SK-N-SH treated with all-trans-retinoic acid at 6 μM for 48 hours (cell line): ENCODE measurements at regions not wholly inside any gene's neighbourhood (a gene's known extent, or its start where the extent isn't known, plus 50 kb on each side); places are given as distances from the start of the nearest gene placed in this dataset.

Experiments used
- BACH2 ChIP-seq: fragments of 250-450 bp; sonication (Bioruptor Pico); IDR thresholded peaks from 2 replicates; pipeline ENCODE4 v1.9.0; 2021; ENCODE audit warnings: mild to moderate bottlenecking, borderline replicate concordance
- CREB5 ChIP-seq: fragments of 250-450 bp; sonication (Bioruptor Pico); IDR thresholded peaks from 2 replicates; pipeline ENCODE4 v1.5.1; 2020; ENCODE audit warnings: low read depth, mild to moderate bottlenecking, moderate library complexity
- CSDC2 ChIP-seq: fragments of 250-450 bp; sonication (Bioruptor Pico); IDR thresholded peaks from 2 replicates; pipeline ENCODE4 v1.5.0; 2020; ENCODE audit warnings: mild to moderate bottlenecking, moderate library complexity
- GLIS3 ChIP-seq: fragments of 250-450 bp; sonication (Bioruptor Pico); IDR thresholded peaks from 2 replicates; pipeline ENCODE4 v1.5.0; 2020; ENCODE audit warnings: mild to moderate bottlenecking, moderate library complexity
- OSR1 ChIP-seq: fragments of 250-450 bp; sonication (Bioruptor Pico); IDR thresholded peaks from 2 replicates; pipeline ENCODE4 v1.8.0; 2022; ENCODE audit warnings: moderate library complexity, mild to moderate bottlenecking, inconsistent platforms
- PPARA ChIP-seq: fragments of 250-450 bp; sonication (Bioruptor Pico); IDR thresholded peaks from 2 replicates; pipeline ENCODE4 v1.5.0; 2020; ENCODE audit warnings: mild to moderate bottlenecking, borderline replicate concordance
- RARB ChIP-seq: fragments of 250-450 bp; sonication (Bioruptor Pico); IDR thresholded peaks from 2 replicates; pipeline ENCODE4 v1.8.0; 2021; ENCODE audit warnings: mild to moderate bottlenecking, moderate library complexity
- TCF4 ChIP-seq: fragments of 250-450 bp; sonication (Bioruptor Pico); IDR thresholded peaks from 2 replicates; pipeline ENCODE4 v1.8.0; 2021; ENCODE audit warnings: mild to moderate bottlenecking, moderate library complexity, borderline replicate concordance
- ZC3H10 ChIP-seq: fragments of 250-450 bp; sonication (Bioruptor Pico); IDR thresholded peaks from 2 replicates; pipeline ENCODE4 v1.5.1; 2021; ENCODE audit warnings: mild to moderate bottlenecking, moderate library complexity
- ZFP3 ChIP-seq: fragments of 250-450 bp; sonication (Bioruptor Pico); IDR thresholded peaks from 2 replicates; pipeline ENCODE4 v1.5.0; 2020; ENCODE audit warnings: mild to moderate bottlenecking, moderate library complexity
- ZFP30 ChIP-seq: fragments of 450-650 bp; formaldehyde crosslinking; IDR thresholded peaks from 2 replicates; pipeline ENCODE4 v1.5.0; 2022; ENCODE audit warnings: mild to moderate bottlenecking, moderate library complexity
- TF ChIP-seq, protein P1 (sequence below): fragments of 250-450 bp; sonication (Bioruptor Pico); IDR thresholded peaks from 2 replicates; pipeline ENCODE4 v1.5.1; 2021; ENCODE audit warnings: mild to moderate bottlenecking, moderate library complexity
- TF ChIP-seq, protein P2 (sequence below): fragments of 250-450 bp; sonication (Bioruptor Pico); IDR thresholded peaks from 2 replicates; pipeline ENCODE4 v1.5.0; 2020; ENCODE audit warnings: mild to moderate bottlenecking, moderate library complexity

DNA sequence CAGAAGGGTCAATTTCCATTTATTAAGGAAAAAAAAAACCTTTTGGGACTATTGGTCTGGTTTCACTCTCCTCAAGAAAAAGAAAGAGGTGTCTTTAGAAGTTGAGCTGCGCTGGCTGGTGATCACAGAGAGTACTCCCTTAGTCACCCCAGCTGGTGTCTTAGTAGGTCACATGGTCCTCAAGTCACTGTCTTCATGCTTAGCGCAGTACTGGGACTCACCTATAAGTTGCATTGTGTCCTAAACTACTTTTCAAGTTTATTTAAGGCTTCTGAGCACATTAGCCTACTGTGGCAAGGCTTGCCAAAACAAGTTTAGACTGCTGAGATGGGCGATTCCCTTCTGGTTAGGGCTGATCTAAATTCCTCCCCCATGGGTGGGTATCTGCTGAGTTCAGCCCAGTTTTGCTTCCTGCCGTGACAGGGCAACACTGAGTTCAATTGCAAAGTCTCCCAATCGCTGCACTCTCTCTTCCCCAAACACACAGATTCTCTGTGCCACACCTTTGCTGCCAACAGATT is 824.9 kb upstream of the CRIM1 start:
- TF ChIP-seq CREB5 (CRISPR knock-in tag) (no peak), GLIS3 (CRISPR knock-in tag) (no peak), PPARA (CRISPR knock-in tag) (no peak), ZFP3 (CRISPR knock-in tag) (no peak), TCF4 (no peak), ZFP30 (no peak), OSR1 (no peak), BACH2 (CRISPR knock-in tag) (no peak), ZC3H10 (CRISPR knock-in tag) (no peak), RARB (CRISPR knock-in tag) (no peak), CSDC2 (CRISPR knock-in tag) (no peak)
- TF ChIP-seq, protein P1, sequence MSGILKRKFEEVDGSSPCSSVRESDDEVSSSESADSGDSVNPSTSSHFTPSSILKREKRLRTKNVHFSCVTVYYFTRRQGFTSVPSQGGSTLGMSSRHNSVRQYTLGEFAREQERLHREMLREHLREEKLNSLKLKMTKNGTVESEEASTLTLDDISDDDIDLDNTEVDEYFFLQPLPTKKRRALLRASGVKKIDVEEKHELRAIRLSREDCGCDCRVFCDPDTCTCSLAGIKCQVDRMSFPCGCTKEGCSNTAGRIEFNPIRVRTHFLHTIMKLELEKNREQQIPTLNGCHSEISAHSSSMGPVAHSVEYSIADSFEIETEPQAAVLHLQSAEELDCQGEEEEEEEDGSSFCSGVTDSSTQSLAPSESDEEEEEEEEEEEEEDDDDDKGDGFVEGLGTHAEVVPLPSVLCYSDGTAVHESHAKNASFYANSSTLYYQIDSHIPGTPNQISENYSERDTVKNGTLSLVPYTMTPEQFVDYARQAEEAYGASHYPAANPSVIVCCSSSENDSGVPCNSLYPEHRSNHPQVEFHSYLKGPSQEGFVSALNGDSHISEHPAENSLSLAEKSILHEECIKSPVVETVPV (CRISPR knock-in tag) = no peak
- TF ChIP-seq, protein P2, sequence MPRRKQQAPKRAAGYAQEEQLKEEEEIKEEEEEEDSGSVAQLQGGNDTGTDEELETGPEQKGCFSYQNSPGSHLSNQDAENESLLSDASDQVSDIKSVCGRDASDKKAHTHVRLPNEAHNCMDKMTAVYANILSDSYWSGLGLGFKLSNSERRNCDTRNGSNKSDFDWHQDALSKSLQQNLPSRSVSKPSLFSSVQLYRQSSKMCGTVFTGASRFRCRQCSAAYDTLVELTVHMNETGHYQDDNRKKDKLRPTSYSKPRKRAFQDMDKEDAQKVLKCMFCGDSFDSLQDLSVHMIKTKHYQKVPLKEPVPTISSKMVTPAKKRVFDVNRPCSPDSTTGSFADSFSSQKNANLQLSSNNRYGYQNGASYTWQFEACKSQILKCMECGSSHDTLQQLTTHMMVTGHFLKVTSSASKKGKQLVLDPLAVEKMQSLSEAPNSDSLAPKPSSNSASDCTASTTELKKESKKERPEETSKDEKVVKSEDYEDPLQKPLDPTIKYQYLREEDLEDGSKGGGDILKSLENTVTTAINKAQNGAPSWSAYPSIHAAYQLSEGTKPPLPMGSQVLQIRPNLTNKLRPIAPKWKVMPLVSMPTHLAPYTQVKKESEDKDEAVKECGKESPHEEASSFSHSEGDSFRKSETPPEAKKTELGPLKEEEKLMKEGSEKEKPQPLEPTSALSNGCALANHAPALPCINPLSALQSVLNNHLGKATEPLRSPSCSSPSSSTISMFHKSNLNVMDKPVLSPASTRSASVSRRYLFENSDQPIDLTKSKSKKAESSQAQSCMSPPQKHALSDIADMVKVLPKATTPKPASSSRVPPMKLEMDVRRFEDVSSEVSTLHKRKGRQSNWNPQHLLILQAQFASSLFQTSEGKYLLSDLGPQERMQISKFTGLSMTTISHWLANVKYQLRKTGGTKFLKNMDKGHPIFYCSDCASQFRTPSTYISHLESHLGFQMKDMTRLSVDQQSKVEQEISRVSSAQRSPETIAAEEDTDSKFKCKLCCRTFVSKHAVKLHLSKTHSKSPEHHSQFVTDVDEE (CRISPR knock-in tag) = no peak
